Neural cell (in vitro differentiated cells): ENCODE measurements at regions not wholly inside any gene's neighbourhood (a gene's known extent, or its start where the extent isn't known, plus 50 kb on each side); places are given as distances from the start of the nearest gene placed in this dataset.

Experiments used
- H2AFZ ChIP-seq: fragments of 200-600, 300-800 bp; sonication (generic), shearing (Covaris generic); 2 replicates; pipeline ENCODE4 v1.6.0; 2014; ENCODE audit warnings: low read depth, mild to moderate bottlenecking, antibody characterized with exemption, low read length, moderate library complexity
- H3F3A ChIP-seq: fragments of 200-600 bp; shearing (Covaris generic); 2 replicates; pipeline ENCODE4 v1.6.1; 2016; ENCODE audit warnings: mild to moderate bottlenecking, moderate library complexity, mixed read lengths, antibody characterized with exemption, low read length; ENCODE audit not compliant: insufficient read depth, poor library complexity, severe bottlenecking
- H3K27ac ChIP-seq: fragments of 200-600, 300-800 bp; sonication (generic), shearing (Covaris generic); 2 replicates; pipeline ENCODE4 v1.5.1; 2014; ENCODE audit warnings: mild to moderate bottlenecking, low read length, moderate library complexity
- H3K27me3 ChIP-seq: fragments of 300-800, 200-600 bp; sonication (generic), shearing (Covaris generic); 2 replicates; pipeline ENCODE4 v1.6.0; 2014; ENCODE audit warnings: mild to moderate bottlenecking, low read depth, low read length, moderate library complexity; ENCODE audit not compliant: insufficient read depth
- H3K36me3 ChIP-seq: fragments of 300-800, 200-600 bp; sonication (generic), shearing (Covaris generic); 2 replicates; pipeline ENCODE4 v1.5.1; 2014; ENCODE audit warnings: mild to moderate bottlenecking, antibody characterized with exemption, low read length, moderate library complexity; ENCODE audit not compliant: insufficient read depth
- H3K4me2 ChIP-seq: fragments of 300-800, 200-600 bp; sonication (generic), shearing (Covaris generic); 2 replicates; pipeline ENCODE4 v1.6.0; 2014; ENCODE audit warnings: mild to moderate bottlenecking, low read length
- H3K4me3 ChIP-seq: fragments of 300-800, 200-600 bp; sonication (generic), shearing (Covaris generic); 2 replicates; pipeline ENCODE4 v1.5.1; 2014; ENCODE audit warnings: mild to moderate bottlenecking, low read length, moderate library complexity
- H3K79me2 ChIP-seq: fragments of 200-600 bp; shearing (Covaris generic); replicated peaks from 2 replicates; pipeline ENCODE4 v1.6.0; 2014; ENCODE audit warnings: mild to moderate bottlenecking, low read length, moderate library complexity; ENCODE audit not compliant: insufficient read depth
- H3K9ac ChIP-seq: fragments of 300-800, 200-600 bp; sonication (generic), shearing (Covaris generic); 2 replicates; pipeline ENCODE4 v1.6.1; 2016; ENCODE audit warnings: mild to moderate bottlenecking, low read length, mixed read lengths
- H3K9me2 ChIP-seq: fragments of 200-600 bp; shearing (Covaris generic); 2 replicates; pipeline ENCODE4 v1.6.1; 2016; ENCODE audit warnings: mild to moderate bottlenecking, low read length, mixed read lengths; ENCODE audit not compliant: insufficient read depth
- H3K9me3 ChIP-seq: fragments of 200-600, 300-800 bp; sonication (generic), shearing (Covaris generic); 2 replicates; pipeline ENCODE4 v1.6.1; 2016; ENCODE audit warnings: mild to moderate bottlenecking, mixed run types, low read length, moderate library complexity, mixed read lengths
- H4K20me1 ChIP-seq: fragments of 200-600 bp; shearing (Covaris generic); 2 replicates; pipeline ENCODE4 v1.6.1; 2016; ENCODE audit warnings: mild to moderate bottlenecking, mixed run types; ENCODE audit not compliant: insufficient read depth
- CTCF ChIP-seq: fragments of 450-650 bp; IDR thresholded peaks from 2 replicates; pipeline ENCODE4 v1.5.1; 2014; ENCODE audit warnings: antibody characterized with exemption, mild to moderate bottlenecking, moderate library complexity; ENCODE audit not compliant: poor library complexity, severe bottlenecking
- EP300 ChIP-seq: fragments of 450-650 bp; conservative IDR thresholded peaks from 2 replicates; pipeline ENCODE4 v1.6.1; 2014; ENCODE audit warnings: antibody characterized with exemption, mild to moderate bottlenecking, moderate library complexity; ENCODE audit not compliant: poor library complexity, severe bottlenecking
- EZH2 ChIP-seq: fragments of 200-600, 300-800 bp; shearing (Covaris generic), sonication (generic); IDR thresholded peaks from 2 replicates; pipeline ENCODE4 v1.6.1; 2014; ENCODE audit warnings: antibody characterized with exemption, low read length, borderline replicate concordance, mild to moderate bottlenecking; ENCODE audit not compliant: insufficient read depth, poor library complexity, severe bottlenecking
- MXI1 ChIP-seq: fragments of 450-650 bp; conservative IDR thresholded peaks from 2 replicates; pipeline ENCODE4 v1.6.1; 2014; ENCODE audit warnings: antibody characterized with exemption, mild to moderate bottlenecking; ENCODE audit not compliant: poor library complexity, severe bottlenecking
- POLR2AphosphoS5 ChIP-seq: IDR thresholded peaks from 2 replicates; pipeline ENCODE4 v1.6.1; 2012
- RAD21 ChIP-seq: fragments of 450-650 bp; conservative IDR thresholded peaks from 2 replicates; pipeline ENCODE4 v1.6.1; 2014; ENCODE audit warnings: antibody characterized with exemption, mild to moderate bottlenecking, moderate library complexity
- REST ChIP-seq: IDR thresholded peaks from 2 replicates; pipeline ENCODE4 v1.6.1; 2012; ENCODE audit warnings: borderline replicate concordance
- SMC3 ChIP-seq: fragments of 450-650 bp; conservative IDR thresholded peaks from 2 replicates; pipeline ENCODE4 v1.6.1; 2014; ENCODE audit warnings: antibody characterized with exemption, mild to moderate bottlenecking, moderate library complexity; ENCODE audit not compliant: poor library complexity
- TAF1 ChIP-seq: IDR thresholded peaks from 2 replicates; pipeline ENCODE4 v1.6.1; 2012; ENCODE audit warnings: low read depth

- H3F3A ChIP-seq = no peaks in the 10 kb centered on the region
- no peaks in the 10 kb centered on the region for H3K79me2 ChIP-seq
- H3K9me2 ChIP-seq = no peaks in the 10 kb centered on the region
- H3K27me3 ChIP-seq = no peaks in the 10 kb centered on the region
- H3K27ac ChIP-seq = no peak overlapping the region
- H3K9ac ChIP-seq = no peak overlapping the region
- H2AFZ ChIP-seq = no peak overlapping the region
- TF ChIP-seq RAD21 (no peak), CTCF (no peak), MXI1 (no peak), EP300 (no peak), POLR2AphosphoS5 (no peak), TAF1 (no peak), EZH2 (no peak), SMC3 (no peak), REST (no peak)
- no peaks in the 10 kb centered on the region for H4K20me1 ChIP-seq
- H3K9me3 ChIP-seq = no peaks in the 10 kb centered on the region
- no peak overlapping the region for H3K4me2 ChIP-seq
- H3K4me3 ChIP-seq = no peak overlapping the region
- no peaks in the 10 kb centered on the region for H3K36me3 ChIP-seq
These were observed 77.7 kb upstream of the SLCO4A1 start for GRCh38 chr20:62564456-62565245.

GRCh38 chr20:62566266-62566665 lies 76.0 kb upstream of the SLCO4A1 start:
- Histone ChIP-seq H3K4me3 (no peak overlapping the region), H4K20me1 (no peaks in the 10 kb centered on the region), H3K79me2 (no peaks in the 10 kb centered on the region), H3K4me2 (no peak overlapping the region), H2AFZ (no peak overlapping the region), H3K27ac (no peak overlapping the region), H3F3A (no peaks in the 10 kb centered on the region), H3K36me3 (no peaks in the 10 kb centered on the region), H3K9ac (no peak overlapping the region), H3K9me3 (no peaks in the 10 kb centered on the region), H3K9me2 (no peaks in the 10 kb centered on the region), H3K27me3 (no peaks in the 10 kb centered on the region)
- TF ChIP-seq EP300 (no peak), POLR2AphosphoS5 (no peak), SMC3 (no peak), CTCF (no peak), EZH2 (no peak), REST (no peak), RAD21 (no peak), MXI1 (no peak), TAF1 (no peak)
